ENCODE measurements at regions not wholly inside any gene's neighbourhood (a gene's known extent, or its start where the extent isn't known, plus 50 kb on each side); places are given as distances from the start of the nearest gene placed in this dataset.

GRCh38 chr11:45527898-45528297 lies 137.5 kb downstream of the CHST1 start:
- TF ChIP-seq POLR2A (IDR thresholded peaks at IDR 0.05; ENCODE audit: low read depth, low read length) (no peak), POLR2AphosphoS5 (IDR thresholded peaks at IDR 0.05; ENCODE audit: low read depth, low read length) (no peak), PAX5 (IDR thresholded peaks at IDR 0.05; ENCODE audit: insufficient read depth, low read length, severe bottlenecking) (no peak)
